Activated CD4-positive, alpha-beta T cell treated with anti-CD3 and anti-CD28 coated beads, Interleukin-2, Interleukin-4, amounts not matched to agents 100 ng/mL and 50 ng/mL, durations not matched to agents 16 hours and 8 hours (primary cell): ENCODE measurements at regions not wholly inside any gene's neighbourhood (a gene's known extent, or its start where the extent isn't known, plus 50 kb on each side); places are given as distances from the start of the nearest gene placed in this dataset.
A peak's percentile ranks its signal among the peaks of the same experiment; 100 is the strongest.

Source experiments
- DNase-seq: peaks from one replicate; pipeline ENCODE4 v3.0.0-alpha.2; 2020; ENCODE audit warnings: low spot score

GRCh38 chr2:64402876-64403275 is 51.1 kb upstream of the LGALSL start:
- peak; percentile 7 for DNase-seq

DNA sequence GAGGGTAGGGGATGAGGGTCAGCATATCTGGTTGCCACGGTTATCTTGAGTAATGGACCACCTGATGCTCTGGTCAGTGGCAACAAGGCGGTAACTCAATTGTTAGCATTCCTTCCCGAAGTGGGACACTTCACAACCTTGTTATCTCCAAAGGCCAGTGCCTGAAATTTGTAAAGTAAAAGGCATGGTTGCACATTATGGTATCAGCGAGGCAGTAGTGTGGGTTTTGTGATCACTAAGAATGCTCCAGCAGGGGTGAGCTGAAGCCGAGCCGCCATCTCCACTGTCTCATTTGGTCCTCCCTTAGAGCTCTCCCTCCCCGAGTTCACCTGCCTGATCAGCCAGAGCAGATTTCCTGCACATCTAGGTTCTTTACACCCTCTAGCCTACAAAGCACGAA is 50.5 kb upstream of the LGALSL start:
- DNase-seq, result no peak

GRCh38 chr2:64404002-64404731 is 49.8 kb upstream of the LGALSL start:
- DNase-seq, result no peak
